ENCODE measurements at regions not wholly inside any gene's neighbourhood (a gene's known extent, or its start where the extent isn't known, plus 50 kb on each side); places are given as distances from the start of the nearest gene placed in this dataset.
"Not testable (repeated sequence)": the region's sequence is repeated elsewhere in the genome, so short reads cannot be mapped to it uniquely, and the experiment has no call there.

- no peaks in the 10 kb centered on the region for H3K36me3 Mint-ChIP-seq
These were observed 92.8 kb downstream of the SEC16B start for GRCh38 chr1:177877086-177877485.

GRCh38 chr1:177873238-177873637 is 96.6 kb downstream of the SEC16B start:
- Mint-ChIP-seq H3K9me3 (peaks cover 4% of the 10 kb centered on the region), H3K4me3 (no peak overlapping the region), H3K4me1 (ENCODE audit: unreplicated experiment) (peaks cover 23% of the 10 kb centered on the region), H3K27me3 (peaks cover 13% of the 10 kb centered on the region), H3K27ac (no peak overlapping the region), H3K36me3 (no peaks in the 10 kb centered on the region)
- no peak for TF ChIP-seq CTCF (conservative IDR thresholded peaks at IDR 0.05)
- no peak for DNase-seq (ENCODE audit: extremely low spot score, unreplicated experiment)

More at GRCh38 chr1:177877086-177877485, 92.8 kb downstream of the SEC16B start:
- Mint-ChIP-seq H3K27ac (no peak overlapping the region), H3K4me3 (no peak overlapping the region), H3K27me3 (peaks cover 12% of the 10 kb centered on the region), H3K4me1 (ENCODE audit: unreplicated experiment) (peaks cover 24% of the 10 kb centered on the region), H3K9me3 (no peaks in the 10 kb centered on the region)
- no peak for TF ChIP-seq CTCF (conservative IDR thresholded peaks at IDR 0.05)
- no peak for DNase-seq (ENCODE audit: extremely low spot score, unreplicated experiment)

GRCh38 chr1:177872308-177872900 is 97.5 kb downstream of the SEC16B start:
- Mint-ChIP-seq H3K27ac (no peak overlapping the region), H3K4me3 (no peak overlapping the region), H3K36me3 (no peaks in the 10 kb centered on the region), H3K4me1 (ENCODE audit: unreplicated experiment) (peaks cover 23% of the 10 kb centered on the region), H3K9me3 (peaks cover 4% of the 10 kb centered on the region), H3K27me3 (peaks cover 13% of the 10 kb centered on the region)
- no peak for DNase-seq (ENCODE audit: extremely low spot score, unreplicated experiment)
- no peak for TF ChIP-seq CTCF (conservative IDR thresholded peaks at IDR 0.05)

GRCh38 chr1:177871613-177872307 is 98.1 kb downstream of the SEC16B start:
- no peak overlapping the region for H3K27ac Mint-ChIP-seq
- DNase-seq (ENCODE audit: extremely low spot score, unreplicated experiment), result no peak
- H3K4me3 Mint-ChIP-seq, result no peak overlapping the region
- H3K9me3 Mint-ChIP-seq, result peaks cover 4% of the 10 kb centered on the region
- H3K27me3 Mint-ChIP-seq, result peaks cover 13% of the 10 kb centered on the region
- H3K36me3 Mint-ChIP-seq, result no peaks in the 10 kb centered on the region
- TF ChIP-seq CTCF (conservative IDR thresholded peaks at IDR 0.05), result no peak
- peaks cover 23% of the 10 kb centered on the region for H3K4me1 Mint-ChIP-seq (ENCODE audit: unreplicated experiment)

- no peak for DNase-seq (ENCODE audit: extremely low spot score, unreplicated experiment)
- Mint-ChIP-seq H3K36me3 (no peaks in the 10 kb centered on the region), H3K27ac (no peak overlapping the region), H3K4me1 (ENCODE audit: unreplicated experiment) (peaks cover 23% of the 10 kb centered on the region), H3K4me3 (no peak overlapping the region), H3K9me3 (peaks cover 4% of the 10 kb centered on the region), H3K27me3 (peaks cover 13% of the 10 kb centered on the region)
- no peak for TF ChIP-seq CTCF (conservative IDR thresholded peaks at IDR 0.05)
These were observed 100.3 kb downstream of the SEC16B start for GRCh38 chr1:177869586-177869985.

- not testable (repeated sequence) for H3K4me3 Mint-ChIP-seq; H3K36me3 Mint-ChIP-seq; H3K9me3 Mint-ChIP-seq; DNase-seq (ENCODE audit: extremely low spot score, unreplicated experiment); H3K27me3 Mint-ChIP-seq; H3K27ac Mint-ChIP-seq
- peaks cover 23% of the 10 kb centered on the region for H3K4me1 Mint-ChIP-seq (ENCODE audit: unreplicated experiment)
These were observed 100.8 kb downstream of the SEC16B start for GRCh38 chr1:177869011-177869410.
